H1 (cell line): ENCODE measurements at regions not wholly inside any gene's neighbourhood (a gene's known extent, or its start where the extent isn't known, plus 50 kb on each side); places are given as distances from the start of the nearest gene placed in this dataset.

Source experiments
- CTCF ChIA-PET: fragments of 300-600 bp; sonication (Branson Sonifier 250); formaldehyde crosslinking; loops from one replicate; lab custom pipeline; 2021; ENCODE audit not compliant: partially characterized antibody; lab: Charles Lee
- POLR2A ChIA-PET: fragments of 300-600 bp; sonication (Branson Sonifier 250); formaldehyde crosslinking; loops from one replicate; lab custom pipeline; 2021; ENCODE audit warnings: inconsistent platforms; ENCODE audit not compliant: partially characterized antibody; lab: Charles Lee
- DNase-seq, 2 experiments: peaks; one replicate each; pipeline versions ENCODE4 v3.0.0 to v3.0.0-alpha.2; 2010 to 2022; ENCODE audit warnings: low spot score in 2 of 2, low read depth in 1 of 2, mixed read lengths in 1 of 2
- FAIRE-seq: peaks from 2 replicates; lab custom pipeline; 2011; peaks lifted over from hg19 to GRCh38; lab: Jason Lieb, UNC
- H2AFZ ChIP-seq: 2 replicates; pipeline ENCODE4 v1.8.1; 2012; ENCODE audit warnings: low read length, inconsistent platforms
- H2AK5ac ChIP-seq: 2 replicates; pipeline ENCODE4 v1.6.1; 2013; ENCODE audit warnings: low read depth, low read length
- H2BK120ac ChIP-seq: replicated peaks from 2 replicates; pipeline ENCODE3; 2013; ENCODE audit warnings: low read depth, low read length, inconsistent platforms
- H2BK12ac ChIP-seq: 2 replicates; pipeline ENCODE4 v1.6.1; 2013; ENCODE audit warnings: low read depth, low read length
- H2BK15ac ChIP-seq: 2 replicates; pipeline ENCODE4 v1.6.1; 2013; ENCODE audit warnings: low read length
- H2BK20ac ChIP-seq: 2 replicates; pipeline ENCODE4 v1.6.1; 2013; ENCODE audit warnings: low read length
- H2BK5ac ChIP-seq: 2 replicates; pipeline ENCODE4 v1.6.1; 2013; ENCODE audit warnings: low read depth, low read length
- H3K14ac ChIP-seq: 2 replicates; pipeline ENCODE4 v1.6.1; 2013; ENCODE audit warnings: inconsistent platforms; ENCODE audit not compliant: insufficient read length
- H3K18ac ChIP-seq: 2 replicates; pipeline ENCODE4 v1.6.1; 2013; ENCODE audit warnings: low read length; ENCODE audit errors: extremely low read depth
- H3K23ac ChIP-seq: 2 replicates; pipeline ENCODE4 v1.6.1; 2013; ENCODE audit warnings: inconsistent platforms; ENCODE audit not compliant: insufficient read length
- H3K23me2 ChIP-seq: 2 replicates; pipeline ENCODE4 v1.6.1; 2013; ENCODE audit warnings: low read depth, low read length
- H3K27ac ChIP-seq: 2 replicates; pipeline ENCODE4 v1.6.1; 2011; ENCODE audit warnings: low read depth, low read length, inconsistent platforms
- H3K27me3 ChIP-seq, 4 experiments: replicated peaks in 1 of 4; 1 replicate in 1 of 4; 2 replicates in 3 of 4; pipeline versions ENCODE4 v1.6.1 to v1.8.1; 2011 to 2013; ENCODE audit warnings: low read length in 3 of 4, mild to moderate bottlenecking in 3 of 4, inconsistent platforms in 2 of 4, mixed read lengths in 2 of 4, moderate library complexity in 1 of 4; ENCODE audit not compliant: control insufficient read depth in 3 of 4, insufficient read depth in 3 of 4; ENCODE audit errors: extremely low read depth in 1 of 4
- H3K36me3 ChIP-seq, 4 experiments: 2 replicates each; pipeline versions ENCODE4 v1.6.1 to v1.8.1; 2011 to 2013; ENCODE audit warnings: mild to moderate bottlenecking in 4 of 4, low read length in 3 of 4, moderate library complexity in 2 of 4, control low read depth in 1 of 4, inconsistent platforms in 1 of 4; ENCODE audit not compliant: insufficient read depth in 4 of 4, control insufficient read depth in 2 of 4
- H3K4ac ChIP-seq: replicated peaks from 2 replicates; pipeline ENCODE3; 2013; ENCODE audit warnings: low read length, low read depth, mixed read lengths, inconsistent platforms; ENCODE audit not compliant: insufficient read length
- H3K4me1 ChIP-seq, 4 experiments: replicated peaks in 1 of 4; 1 replicate in 1 of 4; 2 replicates in 3 of 4; pipeline versions ENCODE4 v1.6.1 to v1.8.1; 2011 to 2013; ENCODE audit warnings: low read length in 3 of 4, inconsistent platforms in 2 of 4, mixed read lengths in 1 of 4; ENCODE audit not compliant: insufficient read depth in 4 of 4, control insufficient read depth in 3 of 4
- H3K4me2 ChIP-seq, 2 experiments: 2 replicates each; pipeline versions ENCODE4 v1.6.1 to v1.8.1; 2011 to 2013; ENCODE audit warnings: low read depth in 2 of 2, low read length in 2 of 2, control low read depth in 1 of 2, inconsistent platforms in 1 of 2, mild to moderate bottlenecking in 1 of 2; ENCODE audit not compliant: insufficient read depth in 1 of 2
- H3K4me3 ChIP-seq, 4 experiments: fragments of 200-600, 300-600 bp in 1 of 4; sonication (generic), shearing (Covaris generic), sonication (Bioruptor Twin) in 1 of 4; 2 replicates each; pipeline versions ENCODE4 v1.5.1 to v1.8.1; 2011 to 2016; ENCODE audit warnings: low read length in 4 of 4, low read depth in 3 of 4, control low read depth in 2 of 4, inconsistent platforms in 2 of 4, mild to moderate bottlenecking in 2 of 4, mixed read lengths in 1 of 4, moderate library complexity in 1 of 4; ENCODE audit not compliant: insufficient read depth in 2 of 4; ENCODE audit errors: extremely low read depth in 1 of 4
- H3K56ac ChIP-seq: replicated peaks from 2 replicates; pipeline ENCODE3; 2013; ENCODE audit warnings: low read depth, mild to moderate bottlenecking, mixed read lengths, low read length, inconsistent platforms; ENCODE audit not compliant: insufficient read length
- H3K79me1 ChIP-seq: 2 replicates; pipeline ENCODE4 v1.6.1; 2013; ENCODE audit warnings: low read depth, low read length, control low read depth
- H3K79me2 ChIP-seq, 2 experiments: 2 replicates each; pipeline versions ENCODE4 v1.6.1 to v1.8.1; 2012 to 2013; ENCODE audit warnings: low read length in 2 of 2, mild to moderate bottlenecking in 2 of 2, inconsistent platforms in 1 of 2; ENCODE audit not compliant: insufficient read depth in 2 of 2, control insufficient read depth in 1 of 2
- H3K9ac ChIP-seq, 4 experiments: replicated peaks in 1 of 4; 1 replicate in 1 of 4; 2 replicates in 3 of 4; pipeline versions ENCODE4 v1.6.1 to v1.8.1; 2011 to 2013; ENCODE audit warnings: low read depth in 3 of 4, low read length in 3 of 4, control low read depth in 2 of 4, mild to moderate bottlenecking in 2 of 4, moderate library complexity in 2 of 4, inconsistent platforms in 1 of 4; ENCODE audit errors: extremely low read depth in 1 of 4
- H3K9me3 ChIP-seq, 2 experiments: 2 replicates each; pipeline versions ENCODE4 v1.6.1 to v1.8.1; 2012 to 2013; ENCODE audit warnings: mild to moderate bottlenecking in 2 of 2, moderate library complexity in 2 of 2, control low read depth in 1 of 2, inconsistent platforms in 1 of 2, low read depth in 1 of 2, low read length in 1 of 2, mixed read lengths in 1 of 2; ENCODE audit not compliant: insufficient read depth in 2 of 2
- H4K20me1 ChIP-seq, 2 experiments: replicated peaks in 1 of 2; 2 replicates each; pipeline versions ENCODE3 to v1.8.1; 2011 to 2013; ENCODE audit warnings: inconsistent platforms in 2 of 2, low read length in 2 of 2, mild to moderate bottlenecking in 1 of 2; ENCODE audit not compliant: insufficient read depth in 2 of 2, control insufficient read depth in 1 of 2
- H4K5ac ChIP-seq: 2 replicates; pipeline ENCODE4 v1.6.1; 2013; ENCODE audit warnings: low read length, low read depth, mixed read lengths, inconsistent platforms; ENCODE audit not compliant: insufficient read length
- H4K8ac ChIP-seq: 2 replicates; pipeline ENCODE4 v1.8.0; 2013; ENCODE audit warnings: mild to moderate bottlenecking, moderate library complexity, low read length, inconsistent platforms; ENCODE audit not compliant: insufficient read depth; ENCODE audit errors: extremely low read depth
- H4K91ac ChIP-seq: replicated peaks from 2 replicates; pipeline ENCODE3; 2013; ENCODE audit warnings: low read length, mixed read lengths, inconsistent platforms; ENCODE audit not compliant: insufficient read length
- BACH1 ChIP-seq: IDR thresholded peaks from 2 replicates; pipeline ENCODE4 v1.6.1; 2012; ENCODE audit warnings: low read length, improper control_type of control experiment
- CEBPB ChIP-seq: IDR thresholded peaks from 2 replicates; pipeline ENCODE4 v1.6.1; 2012; ENCODE audit warnings: low read depth, low read length
- EP300 ChIP-seq, 2 experiments: IDR thresholded peaks; 1 replicate in 1 of 2; 2 replicates in 1 of 2; pipeline ENCODE4 v1.6.1; 2011 to 2012; ENCODE audit warnings: low read depth in 2 of 2, low read length in 2 of 2, mild to moderate bottlenecking in 2 of 2, borderline replicate concordance in 1 of 2, inconsistent platforms in 1 of 2, moderate library complexity in 1 of 2
- HDAC6 ChIP-seq: IDR thresholded peaks from one replicate; pipeline ENCODE4 v1.7.1; 2012; ENCODE audit warnings: low read depth, mild to moderate bottlenecking, inconsistent platforms, low read length, moderate library complexity
- KDM1A ChIP-seq: fragments of 200-600, 300-600 bp; sonication (generic); IDR thresholded peaks from 2 replicates; pipeline ENCODE4 v1.7.1; 2016; ENCODE audit warnings: mild to moderate bottlenecking, low read length, borderline replicate concordance
- KDM4A ChIP-seq: IDR thresholded peaks from one replicate; pipeline ENCODE4 v1.7.1; 2012; ENCODE audit warnings: low read depth, mild to moderate bottlenecking, moderate library complexity, low read length, inconsistent platforms; ENCODE audit not compliant: severe bottlenecking
- KDM5A ChIP-seq: fragments of 200-600 bp; IDR thresholded peaks from 2 replicates; pipeline ENCODE4 v1.7.1; 2012; ENCODE audit warnings: mild to moderate bottlenecking, low read length, inconsistent platforms, mixed read lengths
- NANOG ChIP-seq: IDR thresholded peaks from 2 replicates; pipeline ENCODE4 v1.6.1; 2011; ENCODE audit warnings: low read length, low read depth, mild to moderate bottlenecking, inconsistent platforms; ENCODE audit not compliant: insufficient read depth, poor library complexity, severe bottlenecking
- SP4 ChIP-seq: IDR thresholded peaks from 2 replicates; pipeline ENCODE4 v1.6.1; 2012; ENCODE audit warnings: low read length, inconsistent platforms
- SRF ChIP-seq: IDR thresholded peaks from 2 replicates; pipeline ENCODE4 v1.6.1; 2011; ENCODE audit warnings: mild to moderate bottlenecking, low read depth, low read length, moderate library complexity
- TAF1 ChIP-seq: IDR thresholded peaks from 2 replicates; pipeline ENCODE4 v1.6.1; 2011; ENCODE audit warnings: mild to moderate bottlenecking, low read depth, low read length
- TBP ChIP-seq: IDR thresholded peaks from 2 replicates; pipeline ENCODE4 v1.6.1; 2011; ENCODE audit warnings: low read depth, low read length, improper control_type of control experiment
- TEAD4 ChIP-seq: IDR thresholded peaks from 2 replicates; pipeline ENCODE4 v1.6.1; 2012; ENCODE audit warnings: low read depth, low read length, inconsistent platforms, mixed read lengths
- WGBS, 2 experiments: shearing (Covaris generic) in 1 of 2; methylation state at CpG; one replicate each; pipeline versions ENCODE4 v1.1.6 to v1.1.7; 2013 to 2015; ENCODE audit warnings: low lambda C conversion rate in 2 of 2, mixed read lengths in 2 of 2, inconsistent platforms in 1 of 2, low coverage in 1 of 2, missing lambda C conversion rate in 1 of 2; ENCODE audit not compliant: insufficient replicate concordance in 2 of 2, insufficient coverage in 1 of 2, insufficient read length in 1 of 2; ENCODE audit errors: extremely low coverage in 1 of 2, missing lambda C conversion rate in 1 of 2; 5-methylcytosine and 5-hydroxymethylcytosine counted together
- TF ChIP-seq, protein P1 (sequence below): IDR thresholded peaks from 2 replicates; pipeline ENCODE4 v1.6.1; 2011; ENCODE audit warnings: low read depth, mild to moderate bottlenecking, low read length; ENCODE audit not compliant: insufficient read depth

- ChIA-PET CTCF (interaction anchor here (1.2 kb wide), 1 partner anchor 12 kb away, joined by 4 read pairs; no protein-coding TSS in a partner anchor), POLR2A (no interaction called here)
- FAIRE-seq (no peak), DNase-seq (no peak)
- Histone ChIP-seq H4K8ac (no peak overlapping the region), H3K23ac (no peak overlapping the region), H3K4me2 (no peak overlapping the region), H4K91ac (no peak overlapping the region), H3K23me2 (no peaks in the 10 kb centered on the region), H4K20me1 (no peaks in the 10 kb centered on the region), H2BK120ac (no peak overlapping the region), H2AFZ (no peak overlapping the region), H3K9me3 (no peaks in the 10 kb centered on the region), H3K56ac (no peak overlapping the region), H3K4me1 (peaks cover 0 to 12% (median 10%) of the 10 kb centered on the region in 4 experiments; a peak in 4 of 7 replicates), H2BK20ac (no peak overlapping the region), H3K4me3 (no peak overlapping the region), H3K79me2 (no peaks in the 10 kb centered on the region), H3K14ac (no peak overlapping the region), H3K4ac (no peak overlapping the region), H2AK5ac (no peak overlapping the region), H2BK15ac (no peak overlapping the region), H2BK5ac (no peak overlapping the region), H2BK12ac (no peak overlapping the region), H3K9ac (no peak overlapping the region), H4K5ac (no peak overlapping the region), H3K27me3 (no peaks in the 10 kb centered on the region), H3K27ac (no peak overlapping the region), H3K36me3 (no peaks in the 10 kb centered on the region), H3K18ac (no peak overlapping the region), H3K79me1 (no peaks in the 10 kb centered on the region)
- whole genome bisulfite sequencing, 2 experiments: 96% methylated on average over 1 of the region's 1 CpG; no CpG with 5 or more reads in 1 of the 2 experiments
- no peak for TF ChIP-seq NANOG
- no peak for TF ChIP-seq KDM4A
- TF ChIP-seq, protein P1, sequence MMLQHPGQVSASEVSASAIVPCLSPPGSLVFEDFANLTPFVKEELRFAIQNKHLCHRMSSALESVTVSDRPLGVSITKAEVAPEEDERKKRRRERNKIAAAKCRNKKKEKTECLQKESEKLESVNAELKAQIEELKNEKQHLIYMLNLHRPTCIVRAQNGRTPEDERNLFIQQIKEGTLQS: no peak
- no peak for TF ChIP-seq TAF1
- TF ChIP-seq EP300 (IDR thresholded peaks at IDR 0.05; ENCODE audit: borderline replicate concordance in 1 of 2, low read depth in 2 of 2, low read length in 2 of 2): no peak
- TF ChIP-seq TBP: no peak
- TF ChIP-seq TEAD4: no peak
- TF ChIP-seq CEBPB: no peak
- TF ChIP-seq SP4: no peak
- TF ChIP-seq KDM1A: no peak
- TF ChIP-seq SRF: no peak
- TF ChIP-seq KDM5A: no peak
- TF ChIP-seq BACH1: no peak
- no peak for TF ChIP-seq HDAC6
Observed at GRCh38 chr7:125664625-125665024, 735.0 kb upstream of the POT1 start.
